Glomerular visceral epithelial cell (primary cell): ENCODE measurements at regions not wholly inside any gene's neighbourhood (a gene's known extent, or its start where the extent isn't known, plus 50 kb on each side); places are given as distances from the start of the nearest gene placed in this dataset.
A peak's percentile ranks its signal among the peaks of the same experiment; 100 is the strongest.
"Not testable (repeated sequence)": the region's sequence is repeated elsewhere in the genome, so short reads cannot be mapped to it uniquely, and the experiment has no call there.

Source experiments
- DNase-seq: peaks from one replicate; pipeline ENCODE4 v3.0.0-alpha.2; 2016; ENCODE audit errors: extremely low spot score

DNA sequence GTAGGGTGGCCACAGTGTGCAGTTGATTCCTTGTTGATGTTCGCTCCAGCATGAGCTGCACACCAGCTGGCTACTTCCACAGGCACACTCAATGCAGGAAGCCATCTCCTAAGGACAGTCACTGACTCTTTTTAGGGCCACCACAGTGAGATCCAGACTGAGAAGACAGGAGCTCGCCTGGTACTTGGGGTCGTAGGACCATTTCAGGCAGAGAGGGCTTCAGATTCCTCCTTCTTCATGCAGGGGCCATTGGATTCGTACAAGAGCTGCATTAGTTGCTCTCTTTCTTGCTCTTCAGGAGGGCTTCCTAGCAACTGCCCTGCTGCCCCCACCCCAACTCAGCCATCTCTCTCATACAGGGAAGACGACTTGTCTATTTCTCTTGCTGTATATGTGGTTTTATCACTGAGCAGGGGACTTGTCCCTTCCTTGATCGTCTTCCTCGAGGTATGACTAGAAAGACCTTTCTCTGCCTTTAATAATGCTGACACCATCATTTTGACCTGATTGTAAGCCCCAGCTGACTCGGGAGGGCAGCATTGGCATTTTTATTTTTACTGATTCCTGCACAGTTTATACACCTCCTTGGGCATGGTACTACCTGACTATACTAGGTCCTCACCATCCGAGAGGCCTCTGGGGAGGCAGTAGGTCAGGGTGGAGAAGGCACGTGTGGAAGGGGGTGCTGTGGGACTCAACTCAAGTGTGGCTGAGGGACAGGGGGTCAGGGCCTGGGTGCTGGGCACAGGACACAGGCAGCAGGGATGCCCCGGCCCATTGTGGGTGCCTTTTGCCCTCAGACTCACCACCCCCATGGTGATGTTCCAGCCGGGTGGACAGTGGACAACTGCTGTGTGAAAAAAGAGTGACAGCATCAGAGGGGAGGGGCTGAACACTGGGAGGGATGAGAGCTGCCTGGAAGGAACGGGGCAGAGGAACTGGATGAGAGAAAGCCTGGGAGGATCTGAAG is 136.7 kb upstream of the ZNF746 start:
- no peak for DNase-seq

DNA sequence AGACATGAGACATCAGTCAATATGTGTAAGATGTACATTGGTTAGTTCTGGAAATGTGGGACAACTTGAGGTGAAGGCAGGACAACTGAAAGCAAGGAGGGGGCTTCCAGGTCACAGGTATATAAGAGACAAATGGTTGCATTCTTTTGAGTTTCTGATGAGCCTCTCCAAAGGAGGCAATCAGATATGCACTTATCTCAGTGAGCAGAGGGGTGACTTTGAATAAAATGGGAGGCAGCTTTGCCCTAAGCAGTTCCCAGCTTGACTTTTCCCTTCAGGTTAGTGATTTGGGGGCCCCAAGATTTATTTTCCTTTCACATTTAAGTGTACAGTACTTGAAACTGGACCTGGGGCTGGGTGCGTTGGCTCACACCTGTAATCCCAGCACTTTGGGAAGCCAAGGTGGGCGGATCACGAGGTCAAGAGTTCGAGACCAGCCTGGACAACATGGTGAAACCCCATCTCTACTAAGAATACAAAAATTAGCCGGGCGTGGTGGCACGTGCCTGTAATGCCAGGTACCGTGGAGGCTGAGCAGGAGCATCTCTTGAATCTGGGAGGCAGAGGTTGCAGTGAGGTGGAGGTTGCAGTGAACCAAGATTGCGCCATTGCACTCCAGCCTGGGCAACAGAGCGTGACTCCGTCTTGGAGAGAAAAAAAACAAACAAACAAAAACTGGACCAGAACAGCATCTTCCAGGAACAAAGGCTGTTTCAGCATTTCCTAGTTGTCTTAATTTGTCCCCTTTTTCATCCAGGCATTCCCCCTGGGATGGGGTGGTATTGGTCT is 130.9 kb upstream of the ZNF746 start:
- DNase-seq = not testable (repeated sequence)

DNA sequence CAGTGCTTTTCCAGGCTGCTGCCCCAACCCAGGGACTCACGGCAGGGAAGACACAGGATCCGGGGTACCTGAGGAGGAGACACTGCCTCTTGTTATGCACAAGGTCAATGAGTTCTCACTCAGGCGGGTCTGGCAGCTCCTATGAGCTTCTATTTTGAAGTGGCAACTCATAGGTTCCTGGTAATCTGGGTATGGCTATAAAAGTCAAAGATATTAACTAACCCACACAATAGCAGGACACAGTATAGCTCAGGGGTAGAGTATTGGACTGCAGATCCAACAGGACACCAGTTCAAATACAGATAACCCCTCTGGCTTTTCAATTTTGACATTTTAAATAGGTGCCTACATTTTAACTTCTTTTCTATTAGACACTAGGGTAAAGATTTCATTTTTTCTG is 130.3 kb upstream of the ZNF746 start:
- no peak for DNase-seq

DNA sequence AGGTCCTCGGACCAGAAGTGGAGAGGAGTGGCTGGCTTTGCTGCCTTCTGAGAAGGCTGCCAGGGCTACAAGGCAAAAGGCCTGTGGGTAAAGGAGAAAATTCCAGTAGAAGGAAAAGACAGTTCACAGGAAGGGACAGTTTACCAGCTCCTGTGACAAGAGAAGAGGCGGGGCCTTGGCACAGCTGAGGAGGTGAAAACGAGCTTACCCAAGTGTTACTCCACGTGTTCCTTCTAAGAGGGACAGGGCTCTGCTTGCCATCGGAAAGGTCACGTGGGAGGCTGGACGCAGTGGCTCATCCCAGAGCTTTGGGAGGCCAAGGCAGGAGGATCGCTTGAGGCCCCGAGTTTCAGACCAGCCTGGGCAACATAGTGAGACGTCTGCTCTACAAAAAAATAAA is 129.4 kb upstream of the ZNF746 start:
- no peak for DNase-seq

DNA sequence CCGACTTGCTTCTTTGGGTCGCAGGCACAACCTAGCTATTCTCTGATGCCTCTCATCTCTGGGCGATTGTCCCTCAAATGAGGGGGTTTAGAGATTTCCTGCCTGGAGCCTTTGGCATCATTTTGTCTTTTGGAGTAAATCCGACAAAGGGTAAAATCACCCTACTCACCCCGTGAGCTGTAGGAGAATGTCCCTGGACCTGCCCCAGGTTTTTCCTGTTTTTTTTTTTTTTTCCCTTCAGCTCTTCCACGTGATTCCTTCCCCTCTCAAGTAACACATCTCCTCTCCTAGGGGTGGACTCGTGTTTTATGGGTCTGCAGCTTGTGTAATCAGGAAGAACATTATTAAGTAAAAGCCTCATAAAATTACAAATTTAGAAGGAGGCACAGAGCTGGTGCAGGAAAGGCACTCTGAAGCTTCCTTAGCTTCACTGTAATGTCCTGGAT is 128.4 kb upstream of the ZNF746 start:
- DNase-seq = no peak

DNA sequence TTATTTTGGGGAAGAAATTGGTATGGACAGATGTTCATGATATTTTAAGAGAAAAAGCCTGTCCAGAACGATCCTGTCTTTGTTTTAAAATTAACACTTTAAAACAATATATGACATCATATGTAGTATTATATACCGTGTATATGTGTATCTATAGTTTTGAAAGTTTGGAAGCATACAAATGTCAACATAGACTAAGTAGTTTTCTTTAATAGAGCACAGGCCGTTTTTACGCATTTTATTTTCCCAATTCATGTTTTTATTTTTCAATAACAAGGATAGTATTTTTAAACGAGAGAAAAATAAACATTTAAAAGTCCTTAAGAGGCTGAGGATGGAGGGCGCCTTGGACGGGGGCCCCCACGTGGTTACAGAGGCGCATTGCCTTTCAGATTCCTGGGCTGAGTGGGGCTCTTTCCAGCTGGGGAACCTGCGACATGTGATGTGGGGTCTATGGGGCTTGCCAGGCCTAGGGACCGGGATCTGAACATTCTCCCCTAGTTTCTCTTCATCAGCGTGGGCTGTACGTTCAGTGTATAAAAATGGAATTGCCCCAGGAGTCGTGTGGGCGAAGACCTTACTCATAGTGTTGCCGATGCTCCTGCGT is 127.8 kb upstream of the ZNF746 start:
- DNase-seq = peak; percentile 61

DNA sequence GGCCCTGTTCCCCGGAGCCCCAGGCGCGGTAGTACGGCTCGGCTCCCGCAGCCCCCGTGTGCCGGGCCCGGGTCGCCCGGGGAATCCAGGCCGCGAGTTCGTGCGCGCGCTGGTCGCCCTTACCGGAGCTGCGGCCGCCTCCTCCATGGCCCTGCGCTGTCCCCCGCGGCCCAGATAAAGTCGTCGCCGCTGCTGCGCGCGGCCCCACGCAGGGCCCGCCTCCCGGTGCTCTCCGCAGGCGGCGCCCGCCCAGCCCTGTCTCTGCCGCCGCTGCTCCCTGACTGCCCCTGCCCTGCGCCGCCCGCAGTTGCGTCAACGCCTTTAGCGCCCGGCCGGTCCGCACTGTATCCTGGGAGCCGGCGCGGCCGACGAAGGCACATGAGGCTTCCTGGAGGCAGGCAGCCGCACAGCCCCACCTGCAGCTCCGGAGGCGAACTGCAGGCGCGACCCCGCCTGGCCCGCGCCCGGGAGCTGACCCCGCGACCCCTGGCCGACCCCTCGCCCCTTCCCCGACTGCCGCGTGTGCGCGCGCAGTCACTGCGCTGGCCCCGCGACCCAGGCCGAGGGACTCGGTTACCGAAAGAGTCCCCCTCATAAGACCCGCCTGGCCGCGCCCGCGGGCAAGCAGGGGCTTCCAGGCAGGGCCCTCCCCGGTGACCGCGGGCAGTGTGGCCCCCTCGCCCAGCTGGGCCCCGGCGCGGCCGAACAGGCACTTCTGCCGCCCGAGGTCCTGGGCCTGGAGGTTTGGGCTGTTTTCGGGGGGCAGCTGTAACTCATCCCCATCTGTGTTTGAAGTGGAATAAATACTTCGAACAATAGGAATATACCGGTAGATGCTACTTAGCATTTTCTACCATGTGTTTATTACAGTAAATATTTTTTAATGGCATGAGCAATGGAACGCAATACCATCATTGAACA is 127.1 kb upstream of the ZNF746 start:
- peak; percentile 91 for DNase-seq

DNA sequence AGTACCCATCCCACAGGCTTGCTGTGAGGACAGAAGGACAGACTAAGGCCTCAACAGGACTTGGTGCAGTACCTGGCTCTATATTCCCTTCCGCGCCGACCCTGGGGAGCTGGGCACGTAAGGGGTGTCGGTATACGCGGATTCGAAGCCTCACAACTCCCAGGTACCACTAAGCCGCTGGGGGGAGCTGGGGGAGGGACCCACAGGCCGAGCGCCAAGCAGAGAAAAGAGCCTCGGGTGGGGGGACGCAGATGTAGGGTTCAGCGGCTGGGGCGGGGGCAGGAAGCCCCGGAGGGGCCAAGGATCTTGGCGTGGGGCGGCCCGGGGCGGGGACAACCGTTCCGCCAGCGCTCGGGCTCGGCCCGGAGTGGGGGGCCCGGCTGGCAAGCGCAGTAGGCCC is 126.4 kb upstream of the ZNF746 start:
- DNase-seq = peak; percentile 36

DNA sequence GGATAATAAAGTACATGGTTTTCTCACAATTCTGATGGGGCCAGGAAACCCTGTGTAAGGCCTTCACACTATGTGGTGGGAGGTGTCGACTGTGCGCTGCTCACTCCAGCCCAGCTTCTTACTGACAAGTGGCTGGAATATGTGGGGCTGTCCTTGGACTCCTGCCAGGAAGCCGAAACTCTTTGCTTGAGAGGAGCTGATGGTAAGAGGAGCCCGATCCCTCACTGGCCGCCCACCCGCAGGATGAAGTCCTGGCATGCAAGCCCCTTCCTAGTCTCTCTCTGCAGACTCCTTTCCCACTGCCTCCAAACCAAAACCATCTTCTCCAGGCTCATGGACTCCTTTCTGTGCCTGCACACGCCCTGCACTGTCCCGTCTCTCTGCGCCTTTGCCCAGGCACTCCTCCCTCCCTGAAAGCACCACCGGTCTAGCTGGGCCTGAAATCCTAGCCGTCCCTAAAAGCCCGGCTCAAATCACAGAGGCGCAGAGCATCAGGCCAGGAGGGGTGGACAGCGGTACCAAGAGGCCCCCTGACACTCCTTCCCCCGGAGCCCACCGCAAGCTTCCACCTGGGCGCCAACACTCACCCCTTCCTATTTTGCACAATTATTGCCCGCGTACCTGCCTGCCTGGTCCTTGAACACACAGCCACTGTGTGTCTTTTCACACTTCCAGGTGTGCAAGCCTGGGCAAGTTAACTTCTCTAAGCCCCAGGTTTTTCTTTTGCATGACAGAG is 125.8 kb upstream of the ZNF746 start:
- peak; percentile 76 for DNase-seq

DNA sequence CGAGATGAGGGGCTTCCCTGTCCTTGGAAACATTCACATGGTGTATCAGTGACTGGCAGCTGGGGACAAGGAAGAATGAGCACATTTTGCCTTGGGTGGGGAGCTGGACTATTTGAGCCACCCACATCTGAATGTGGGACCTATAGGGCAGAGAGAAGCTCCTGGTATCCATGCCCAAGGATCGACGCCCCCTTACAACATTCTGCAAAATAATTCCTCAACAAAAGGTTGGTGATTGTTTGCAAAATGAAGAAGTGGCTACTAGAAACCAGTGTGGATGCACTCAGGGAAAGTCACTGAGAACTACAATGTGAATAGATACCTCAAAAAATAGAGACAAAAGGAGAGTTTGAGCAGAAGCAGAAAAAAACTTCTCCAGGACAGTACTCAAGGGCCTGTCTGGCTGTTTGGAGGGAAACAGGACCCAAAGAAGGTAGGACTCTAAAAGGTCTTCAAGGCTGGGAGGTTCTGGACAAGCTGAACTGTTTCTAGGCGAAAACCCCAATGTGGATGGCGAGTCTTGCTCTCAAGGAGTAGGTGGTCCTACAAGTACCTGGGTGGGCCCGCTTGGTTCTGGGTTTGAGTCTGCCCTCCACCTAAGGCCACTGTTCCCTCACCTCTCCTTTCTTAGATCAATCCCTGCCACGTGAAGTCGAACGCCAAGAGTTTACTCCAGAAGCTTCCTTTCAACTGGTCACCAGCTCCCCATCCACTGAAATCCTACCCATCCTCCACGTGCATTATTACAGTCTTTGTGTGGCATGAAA is 125.0 kb upstream of the ZNF746 start:
- DNase-seq = no peak

DNA sequence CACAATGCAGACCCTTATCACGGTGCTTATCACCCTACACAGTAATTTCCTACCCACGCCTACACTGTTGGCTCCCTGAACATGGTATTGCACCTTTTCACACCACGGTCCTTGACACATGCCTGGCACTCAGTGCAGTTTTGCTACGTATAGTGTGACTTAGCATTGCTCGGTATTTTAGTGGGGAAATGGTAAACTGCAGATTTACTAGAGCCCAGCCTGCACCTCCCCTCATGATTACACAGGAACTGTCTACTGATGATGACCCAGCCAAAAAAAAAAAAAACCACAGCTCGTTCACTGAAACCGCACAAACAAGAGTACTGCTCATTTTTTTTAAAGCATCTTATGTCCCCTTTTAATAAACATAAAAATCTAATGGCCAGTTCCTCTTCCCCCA is 124.2 kb upstream of the ZNF746 start:
- DNase-seq = no peak

DNA sequence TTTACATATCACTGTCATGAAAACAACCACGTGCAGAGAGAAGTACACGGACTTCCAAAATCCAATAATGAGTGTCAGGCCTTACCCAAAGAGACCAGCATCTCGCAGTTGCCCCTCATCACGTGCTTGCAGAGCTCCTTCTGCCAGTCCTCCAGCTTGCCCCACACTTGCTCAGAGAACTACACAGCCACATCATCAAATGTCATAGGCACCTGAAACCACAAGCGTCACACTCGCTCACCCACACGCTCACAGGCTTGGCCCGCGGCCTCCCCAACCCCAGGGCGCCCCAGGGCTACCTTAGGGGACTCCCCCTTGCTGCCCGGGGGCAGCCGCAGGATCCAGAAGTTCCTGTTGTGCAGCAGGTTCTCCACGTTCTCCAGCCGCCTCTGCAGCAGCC is 123.4 kb upstream of the ZNF746 start:
- no peak for DNase-seq

DNA sequence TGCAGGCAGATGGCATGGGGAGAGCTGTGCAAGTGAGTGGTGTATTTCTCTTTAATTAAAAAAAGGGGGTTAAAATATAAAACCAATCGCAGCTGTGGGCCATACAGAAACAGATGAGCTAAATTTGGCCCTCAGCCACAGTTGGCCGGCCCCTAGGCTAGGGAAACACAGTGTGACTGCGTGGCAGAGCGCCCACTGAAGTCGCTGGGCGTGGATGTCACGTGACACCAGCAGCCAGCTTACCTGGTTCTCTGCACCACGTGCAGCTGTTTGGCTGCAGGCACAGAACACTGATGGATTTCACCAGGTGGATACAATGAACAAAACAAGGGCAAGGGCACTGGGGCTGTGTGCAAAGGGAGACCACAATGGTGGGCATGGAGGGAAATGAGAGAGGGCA is 119.3 kb upstream of the ZNF746 start:
- DNase-seq = no peak

DNA sequence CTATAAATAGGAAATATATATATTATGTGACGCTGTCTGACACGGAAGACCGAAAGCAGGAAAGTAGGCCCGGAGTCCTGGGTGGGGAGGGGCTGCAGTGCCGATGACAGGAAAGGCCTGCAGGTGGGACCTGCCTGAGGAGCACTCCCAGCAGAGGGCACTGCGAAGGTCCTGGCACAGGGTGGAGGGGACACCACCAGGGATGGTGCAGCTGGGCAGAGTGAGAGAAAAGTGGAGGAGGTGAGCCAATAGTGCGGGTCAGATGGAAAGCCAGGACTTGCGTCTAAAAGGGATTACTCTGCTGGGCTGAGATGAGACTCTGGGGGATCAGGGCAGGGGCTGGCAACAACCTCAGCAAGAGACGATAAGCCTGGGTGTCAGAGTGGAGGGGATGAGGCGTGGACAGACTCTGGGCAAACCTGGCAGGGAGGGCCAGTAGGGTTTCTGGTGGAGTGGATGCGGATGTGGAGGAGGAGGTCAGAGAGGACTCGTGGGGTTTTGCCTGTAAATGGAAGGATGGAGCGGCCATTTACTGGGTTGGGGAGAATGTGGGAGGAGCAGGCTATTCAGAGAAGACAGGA is 118.2 kb upstream of the ZNF746 start:
- DNase-seq = no peak

DNA sequence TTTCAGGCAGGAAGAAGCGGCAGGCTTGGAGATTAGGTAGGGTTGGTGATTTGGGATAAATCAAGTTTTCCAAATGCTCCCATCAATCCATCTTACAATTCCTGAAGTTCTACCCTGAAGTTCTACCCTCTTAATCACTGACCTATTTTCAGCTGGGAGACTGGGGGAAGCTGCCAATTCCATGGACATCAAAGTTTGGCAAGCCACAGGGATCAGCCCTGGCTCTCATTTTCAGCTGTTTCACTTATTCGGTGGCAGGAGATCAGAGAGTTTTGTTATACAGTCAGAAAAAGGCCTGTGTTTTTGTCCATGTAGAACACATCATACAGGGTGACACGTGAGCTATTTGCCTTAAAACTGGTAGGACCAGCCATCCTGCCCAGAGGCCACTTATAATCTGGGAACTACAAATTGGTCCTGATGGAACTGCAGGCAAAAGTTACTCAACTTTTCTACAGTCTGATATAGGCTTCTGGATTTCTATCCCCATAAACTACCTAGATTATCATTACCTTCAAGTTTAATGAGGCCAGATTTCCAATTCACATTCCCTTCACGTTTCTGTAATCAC is 112.9 kb upstream of the ZNF746 start:
- no peak for DNase-seq

DNA sequence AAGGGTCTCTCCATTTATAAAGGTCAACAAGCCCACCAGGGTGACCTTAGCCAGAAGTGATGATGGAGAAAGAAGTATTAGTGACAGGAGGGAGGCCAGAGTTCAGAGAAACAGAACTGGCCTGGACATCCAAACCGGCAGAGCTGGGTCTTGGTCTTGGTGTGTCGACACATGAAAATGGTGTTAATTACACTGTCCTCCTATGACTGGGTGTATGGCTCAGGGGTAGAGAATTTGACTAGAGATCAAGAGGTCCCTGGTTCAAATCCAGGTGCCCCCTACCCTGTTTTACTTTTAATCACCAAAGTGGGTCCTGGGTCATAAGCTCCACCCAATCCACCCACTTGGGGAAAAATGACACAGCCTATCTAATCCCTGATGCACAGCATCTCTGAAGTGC is 110.6 kb upstream of the ZNF746 start:
- no peak for DNase-seq

DNA sequence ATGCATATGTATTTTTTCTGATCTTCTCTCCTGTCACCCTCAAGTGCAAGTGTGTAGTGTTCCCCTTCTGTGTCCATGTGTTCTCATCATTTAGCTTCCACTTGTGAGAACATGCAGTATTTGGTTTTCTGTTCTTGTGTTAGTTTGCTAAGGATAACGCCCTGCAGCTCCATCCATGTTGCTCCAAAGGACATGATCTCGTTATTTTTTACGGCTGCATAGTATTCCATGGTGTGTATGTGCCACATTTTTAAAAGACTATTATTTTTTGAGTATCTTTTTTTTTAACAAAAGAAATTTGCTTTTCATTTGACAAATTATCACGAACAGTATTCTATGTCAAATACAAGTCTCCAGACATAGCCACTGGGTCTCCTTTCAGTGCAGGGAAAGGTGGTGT is 110.1 kb upstream of the ZNF746 start:
- DNase-seq = no peak

DNA sequence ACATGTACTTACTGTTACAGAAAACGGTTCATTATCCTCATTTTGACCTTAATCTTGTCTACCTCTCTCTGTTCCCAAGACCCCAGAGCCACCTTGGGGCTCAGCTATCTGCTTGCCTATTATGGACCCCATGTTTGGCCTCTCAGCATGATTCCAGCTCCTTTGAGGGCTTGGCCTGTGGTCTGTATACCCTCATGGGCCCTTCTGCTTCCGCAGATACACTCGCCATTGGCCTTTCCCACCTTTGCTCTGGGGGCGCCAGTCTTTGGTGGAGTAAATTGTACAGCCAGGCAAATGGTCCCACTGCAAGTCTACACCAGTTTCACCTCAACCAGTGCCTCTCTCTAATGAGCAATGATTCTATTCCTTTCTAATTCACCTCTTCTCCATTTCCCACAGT is 109.2 kb upstream of the ZNF746 start:
- no peak for DNase-seq

DNA sequence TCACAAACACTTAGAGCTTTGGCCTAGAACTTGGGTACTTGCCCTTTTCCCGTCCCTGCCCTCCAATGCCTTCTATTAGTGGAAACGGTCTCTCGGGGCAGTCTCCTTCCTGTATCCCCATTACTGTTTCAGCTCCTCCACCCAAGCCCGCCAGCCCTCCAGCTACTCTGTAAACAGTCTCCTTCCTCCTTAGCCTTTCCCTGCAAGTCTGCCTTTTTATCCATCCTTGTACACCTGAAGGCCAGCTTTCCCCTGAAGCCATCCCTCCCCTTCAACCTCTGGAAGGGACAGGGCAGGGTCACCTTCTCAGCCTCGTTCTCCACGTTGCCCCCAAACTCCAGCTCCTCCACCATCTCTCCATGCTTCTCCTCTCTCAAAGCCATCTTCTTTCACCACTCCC is 108.1 kb upstream of the ZNF746 start:
- DNase-seq = no peak
